ENCODE measurements at regions not wholly inside any gene's neighbourhood (a gene's known extent, or its start where the extent isn't known, plus 50 kb on each side); places are given as distances from the start of the nearest gene placed in this dataset.

GRCh38 chr6:9398767-9399373, 963.5 kb upstream of the SLC35B3 start:
- DNase-seq (no peak), ATAC-seq (no peak)
- no peaks in the 10 kb centered on the region for H3K9me3 ChIP-seq
- in situ Hi-C loops (cut with MboI; ENCODE audit: low sequenced_read_pairs in 4 of 4) (no loop called here), intact Hi-C loops (cut with DNase I; ENCODE audit: low total_unique reads) (no loop called here)
- no peak overlapping the region for H3K4me3 ChIP-seq
- no peak overlapping the region for H3K27ac ChIP-seq
- H3K4me1 ChIP-seq, result no peaks in the 10 kb centered on the region
- TF ChIP-seq, protein P1, sequence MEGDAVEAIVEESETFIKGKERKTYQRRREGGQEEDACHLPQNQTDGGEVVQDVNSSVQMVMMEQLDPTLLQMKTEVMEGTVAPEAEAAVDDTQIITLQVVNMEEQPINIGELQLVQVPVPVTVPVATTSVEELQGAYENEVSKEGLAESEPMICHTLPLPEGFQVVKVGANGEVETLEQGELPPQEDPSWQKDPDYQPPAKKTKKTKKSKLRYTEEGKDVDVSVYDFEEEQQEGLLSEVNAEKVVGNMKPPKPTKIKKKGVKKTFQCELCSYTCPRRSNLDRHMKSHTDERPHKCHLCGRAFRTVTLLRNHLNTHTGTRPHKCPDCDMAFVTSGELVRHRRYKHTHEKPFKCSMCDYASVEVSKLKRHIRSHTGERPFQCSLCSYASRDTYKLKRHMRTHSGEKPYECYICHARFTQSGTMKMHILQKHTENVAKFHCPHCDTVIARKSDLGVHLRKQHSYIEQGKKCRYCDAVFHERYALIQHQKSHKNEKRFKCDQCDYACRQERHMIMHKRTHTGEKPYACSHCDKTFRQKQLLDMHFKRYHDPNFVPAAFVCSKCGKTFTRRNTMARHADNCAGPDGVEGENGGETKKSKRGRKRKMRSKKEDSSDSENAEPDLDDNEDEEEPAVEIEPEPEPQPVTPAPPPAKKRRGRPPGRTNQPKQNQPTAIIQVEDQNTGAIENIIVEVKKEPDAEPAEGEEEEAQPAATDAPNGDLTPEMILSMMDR (IDR thresholded peaks at IDR 0.05 in 4 of 5, conservative IDR thresholded peaks at IDR 0.05 in 1 of 5), result no peak
- TF ChIP-seq POLR2A (IDR thresholded peaks at IDR 0.05), result no peak
- no peaks in the 10 kb centered on the region for H3K36me3 ChIP-seq
- H3K27me3 ChIP-seq, result no peaks in the 10 kb centered on the region

DNA sequence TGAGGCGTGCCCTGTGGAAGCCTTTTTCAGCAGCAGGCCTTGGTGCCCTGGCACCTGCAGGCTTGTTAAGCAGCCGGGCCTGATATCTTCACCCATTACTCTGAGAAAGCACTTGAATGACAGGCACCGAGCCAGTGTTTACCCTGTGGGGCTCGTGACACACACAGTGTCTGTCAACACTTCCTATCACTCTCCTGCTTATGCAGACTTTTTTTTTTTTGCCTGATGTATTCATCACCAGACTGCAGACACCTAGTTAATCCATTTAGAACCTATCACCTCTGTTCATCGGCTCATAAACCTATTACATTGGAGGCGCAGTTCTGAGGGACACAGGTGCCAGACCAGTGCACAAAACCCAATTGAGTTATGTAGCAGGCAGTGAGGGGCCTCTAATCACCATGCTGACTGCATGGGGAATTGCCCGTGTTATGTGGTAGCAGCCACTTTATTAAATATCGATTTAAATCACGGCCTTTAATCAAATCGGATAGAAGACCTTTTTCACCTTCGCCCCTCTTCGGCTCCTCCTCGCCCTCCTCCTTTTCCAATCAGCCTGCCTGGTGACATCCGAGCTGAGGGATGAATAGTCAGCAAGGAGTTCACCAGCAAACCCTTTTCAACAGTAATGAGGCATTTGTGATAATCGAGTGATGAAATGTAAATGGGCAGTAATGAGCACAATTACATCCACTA, 962.9 kb upstream of the SLC35B3 start:
- intact Hi-C loops (cut with DNase I; ENCODE audit: low total_unique reads) (no loop called here), in situ Hi-C loops (cut with MboI; ENCODE audit: low sequenced_read_pairs in 4 of 4) (no loop called here)
- ATAC-seq (no peak), DNase-seq (no peak)
- TF ChIP-seq, protein P1 (IDR thresholded peaks at IDR 0.05 in 4 of 5, conservative IDR thresholded peaks at IDR 0.05 in 1 of 5), result no peak
- TF ChIP-seq POLR2A (IDR thresholded peaks at IDR 0.05), result no peak
- H3K9me3 ChIP-seq, result no peaks in the 10 kb centered on the region
- no peaks in the 10 kb centered on the region for H3K4me1 ChIP-seq
- no peak overlapping the region for H3K4me3 ChIP-seq
- no peaks in the 10 kb centered on the region for H3K36me3 ChIP-seq
- H3K27ac ChIP-seq, result no peak overlapping the region
- no peaks in the 10 kb centered on the region for H3K27me3 ChIP-seq

DNA sequence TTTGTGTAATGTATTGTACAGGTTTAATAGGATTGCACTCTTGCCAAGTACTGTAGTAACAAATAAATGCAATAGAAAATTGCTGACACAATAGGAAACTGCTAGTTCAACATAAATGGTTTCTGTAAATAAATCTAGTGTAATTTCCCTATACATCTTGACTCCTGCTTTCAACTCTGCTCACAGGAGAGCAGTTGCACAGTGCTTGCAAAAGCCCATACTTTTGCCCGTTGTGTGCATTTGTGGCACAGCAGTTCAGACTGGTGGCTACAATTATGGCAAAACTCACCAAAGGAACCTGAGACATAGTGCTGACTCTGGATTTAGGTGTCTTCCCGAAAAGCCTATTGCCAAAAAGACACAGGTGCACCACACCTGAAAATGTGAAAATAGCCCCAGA, 953.3 kb upstream of the SLC35B3 start:
- H3K27me3 ChIP-seq, result no peaks in the 10 kb centered on the region
- H3K4me1 ChIP-seq, result no peaks in the 10 kb centered on the region
- intact Hi-C loops (cut with DNase I; ENCODE audit: low total_unique reads) (no loop called here), in situ Hi-C loops (cut with MboI; ENCODE audit: low sequenced_read_pairs in 4 of 4) (no loop called here)
- H3K36me3 ChIP-seq, result no peaks in the 10 kb centered on the region
- DNase-seq (no peak), ATAC-seq (no peak)
- no peak for TF ChIP-seq POLR2A (IDR thresholded peaks at IDR 0.05)
- TF ChIP-seq, protein P1 (IDR thresholded peaks at IDR 0.05 in 4 of 5, conservative IDR thresholded peaks at IDR 0.05 in 1 of 5), result no peak
- no peaks in the 10 kb centered on the region for H3K9me3 ChIP-seq
- H3K27ac ChIP-seq, result no peak overlapping the region
- H3K4me3 ChIP-seq, result no peak overlapping the region

- Histone ChIP-seq H3K4me1 (no peaks in the 10 kb centered on the region), H3K4me3 (no peak overlapping the region), H3K27me3 (no peaks in the 10 kb centered on the region), H3K9me3 (no peaks in the 10 kb centered on the region), H3K36me3 (no peaks in the 10 kb centered on the region), H3K27ac (no peak overlapping the region)
- TF ChIP-seq POLR2A (IDR thresholded peaks at IDR 0.05), result no peak
- TF ChIP-seq, protein P1 (IDR thresholded peaks at IDR 0.05 in 4 of 5, conservative IDR thresholded peaks at IDR 0.05 in 1 of 5), result no peak
- in situ Hi-C loops (cut with MboI; ENCODE audit: low sequenced_read_pairs in 4 of 4), result no loop called here
- intact Hi-C loops (cut with DNase I; ENCODE audit: low total_unique reads), result no loop called here
- no peak for DNase-seq
- no peak for ATAC-seq
These were observed 945.2 kb upstream of the SLC35B3 start for GRCh38 chr6:9380568-9380967.

Data from gastrocnemius medialis (tissue), 4 donors.